GM21737 (cell line): ENCODE measurements at regions not wholly inside any gene's neighbourhood (a gene's known extent, or its start where the extent isn't known, plus 50 kb on each side); places are given as distances from the start of the nearest gene placed in this dataset.

Source experiments
- ATAC-seq: cut with Tn5 transposase; IDR thresholded peaks from one replicate; pipeline ENCODE4 v1.9.1; 2021; ENCODE audit warnings: mild to moderate bottlenecking, moderate library complexity; ENCODE audit not compliant: unreplicated experiment

- ATAC-seq, result no peak
Measured at GRCh38 chr1:69215883-69216282, 351.8 kb upstream of the LRRC7 start.

GRCh38 chr1:69220672-69221071 is 347.1 kb upstream of the LRRC7 start:
- no peak for ATAC-seq

DNA sequence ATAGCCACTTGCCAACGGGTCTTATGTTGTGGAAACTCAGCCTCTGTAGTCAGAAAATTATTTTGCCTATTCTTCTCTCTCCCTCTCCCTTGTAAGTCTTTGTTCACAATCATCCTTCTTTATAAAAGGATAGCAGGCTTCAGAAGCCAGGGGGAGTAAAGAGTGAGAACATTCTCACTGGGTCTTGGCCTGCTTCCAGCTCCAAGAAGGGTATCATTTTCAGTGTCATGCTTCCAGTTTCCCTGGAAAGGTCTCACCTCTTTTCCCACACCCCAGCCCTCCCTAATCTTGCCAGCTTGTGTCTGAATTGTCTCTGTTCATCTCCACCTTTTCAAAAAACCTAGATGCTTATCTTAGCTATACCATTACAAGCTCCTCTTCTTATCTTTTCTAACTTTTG is 346.2 kb upstream of the LRRC7 start:
- no peak for ATAC-seq

- no peak for ATAC-seq
Measured at GRCh38 chr1:69223156-69223555, 344.6 kb upstream of the LRRC7 start.

GRCh38 chr1:69228501-69228900 is 339.2 kb upstream of the LRRC7 start:
- ATAC-seq, result no peak

DNA sequence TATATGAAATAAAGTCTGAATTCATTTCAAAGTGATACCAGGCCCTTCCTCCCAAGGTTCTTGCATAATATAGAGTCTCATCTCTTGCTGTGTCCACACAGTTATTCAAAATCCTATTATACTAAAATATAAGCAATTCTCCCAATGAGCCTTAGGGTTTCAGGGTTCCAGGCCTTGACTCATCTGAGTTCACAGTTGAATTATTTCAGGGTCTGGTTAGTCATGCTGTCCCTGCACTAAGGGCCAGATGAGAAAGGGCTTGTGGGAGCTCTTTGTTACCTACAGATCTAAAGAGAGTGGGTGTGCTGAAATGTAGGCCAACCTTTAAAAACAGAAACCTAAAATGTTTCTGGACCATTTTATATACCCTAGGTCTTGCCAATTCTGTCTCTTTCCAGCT is 337.5 kb upstream of the LRRC7 start:
- ATAC-seq, result no peak

GRCh38 chr1:69233463-69233862 is 334.3 kb upstream of the LRRC7 start:
- ATAC-seq, result no peak

GRCh38 chr1:69244211-69244610 is 323.5 kb upstream of the LRRC7 start:
- no peak for ATAC-seq

DNA sequence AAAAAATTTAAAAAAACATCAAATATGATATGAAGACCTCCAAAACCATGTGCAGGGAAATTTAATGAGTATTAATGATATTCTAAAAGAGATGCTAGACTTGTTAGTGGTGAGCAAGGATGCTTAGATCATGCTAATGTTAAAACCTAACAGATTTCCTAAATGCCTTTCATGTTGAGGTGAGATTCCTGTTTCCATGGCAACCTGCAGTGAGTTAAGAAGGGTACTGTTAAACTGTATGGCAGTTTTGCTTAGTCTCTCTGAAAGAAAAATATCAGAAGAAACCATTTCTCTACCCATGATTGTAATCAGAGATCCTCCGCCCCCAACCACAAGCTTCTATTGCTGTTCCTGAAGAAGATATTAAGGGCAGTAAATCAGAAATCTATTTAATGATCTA is 321.6 kb upstream of the LRRC7 start:
- no peak for ATAC-seq

DNA sequence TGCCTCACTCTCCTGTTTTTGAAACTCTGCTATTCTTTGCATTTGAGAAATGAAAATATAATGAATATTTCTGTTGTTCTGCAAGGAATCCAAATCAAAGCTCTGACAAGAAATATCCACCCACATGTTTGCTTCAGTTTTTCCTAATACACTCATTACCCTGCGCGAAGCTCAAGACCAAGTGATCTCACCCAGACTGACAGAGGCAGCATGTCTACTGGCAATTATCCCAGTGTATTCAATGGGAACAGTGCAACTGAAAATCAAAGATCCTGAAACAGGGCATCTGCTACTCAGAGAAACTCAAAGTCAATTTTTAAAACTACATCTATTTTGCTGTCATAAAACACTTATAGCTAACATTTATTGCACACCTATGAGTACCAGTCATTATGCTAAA is 321.0 kb upstream of the LRRC7 start:
- ATAC-seq, result no peak

GRCh38 chr1:69252696-69253095 is 315.0 kb upstream of the LRRC7 start:
- no peak for ATAC-seq

DNA sequence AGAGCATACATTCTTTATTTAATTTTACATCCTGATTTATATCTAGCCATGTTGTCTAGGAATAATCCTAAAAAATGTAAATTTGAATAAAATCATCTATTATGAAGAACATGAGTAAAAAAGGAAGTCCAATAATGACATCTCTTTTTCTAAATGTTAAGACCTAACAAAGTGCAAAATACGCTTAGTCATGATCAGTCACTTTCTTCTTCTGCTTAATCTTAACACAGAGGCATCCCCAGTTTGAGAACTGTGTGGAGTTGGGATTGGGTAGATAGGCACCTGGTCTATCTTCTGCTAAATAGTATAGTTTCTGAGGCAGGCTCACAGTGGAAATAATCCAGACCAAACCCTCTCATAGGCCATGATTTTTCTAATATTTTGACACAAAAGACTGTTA is 311.7 kb upstream of the LRRC7 start:
- ATAC-seq, result no peak

DNA sequence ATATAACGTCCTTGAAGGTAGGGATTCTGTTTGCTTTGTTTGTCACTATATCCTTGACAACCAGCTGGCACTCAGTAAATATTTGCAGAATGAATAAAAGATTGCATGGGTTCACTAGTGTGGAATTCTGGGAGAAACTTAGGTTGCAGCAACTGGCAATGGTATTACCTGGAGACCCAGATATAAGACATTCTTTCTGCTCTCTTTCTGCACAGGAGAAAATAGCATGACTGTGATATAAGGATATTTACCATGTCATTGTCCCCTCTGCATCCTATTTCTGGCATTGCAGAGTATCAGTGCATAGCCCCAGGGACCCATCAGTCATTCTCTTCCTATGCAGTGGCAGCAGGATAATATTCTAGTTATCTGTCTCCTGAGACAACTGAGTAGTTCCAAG is 308.9 kb upstream of the LRRC7 start:
- no peak for ATAC-seq

DNA sequence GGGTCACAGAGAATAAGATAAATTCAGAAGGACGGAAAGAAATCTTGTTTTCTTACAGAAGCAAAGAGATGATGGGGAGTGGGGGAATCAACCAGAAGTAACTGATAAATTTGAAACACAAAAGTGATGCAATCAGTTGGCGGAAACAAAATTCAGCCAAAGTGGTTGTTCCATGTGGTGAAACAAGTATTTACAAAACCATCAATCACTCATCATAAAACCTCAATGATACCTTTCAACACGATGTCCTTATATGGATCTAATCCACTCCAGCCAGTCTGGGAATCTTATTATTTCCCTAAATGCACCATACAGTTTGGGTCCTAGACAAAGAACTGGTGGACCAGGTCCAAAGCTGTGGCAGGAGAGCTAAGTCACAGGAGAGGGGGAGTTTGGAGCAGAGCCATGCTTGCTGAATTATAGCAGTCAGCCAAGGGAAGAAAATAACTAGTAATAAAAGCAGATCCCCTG is 303.8 kb upstream of the LRRC7 start:
- no peak for ATAC-seq

GRCh38 chr1:69269491-69269890 is 298.2 kb upstream of the LRRC7 start:
- ATAC-seq, result no peak

GRCh38 chr1:69271587-69272125 is 296.1 kb upstream of the LRRC7 start:
- ATAC-seq, result no peak

- no peak for ATAC-seq
Measured at GRCh38 chr1:69272684-69273083, 295.0 kb upstream of the LRRC7 start.

- ATAC-seq, result no peak
Measured at GRCh38 chr1:69278923-69279322, 288.8 kb upstream of the LRRC7 start.

- ATAC-seq, result no peak
Measured at GRCh38 chr1:69283516-69283915, 284.2 kb upstream of the LRRC7 start.

GRCh38 chr1:69284508-69284907 is 283.2 kb upstream of the LRRC7 start:
- no peak for ATAC-seq

DNA sequence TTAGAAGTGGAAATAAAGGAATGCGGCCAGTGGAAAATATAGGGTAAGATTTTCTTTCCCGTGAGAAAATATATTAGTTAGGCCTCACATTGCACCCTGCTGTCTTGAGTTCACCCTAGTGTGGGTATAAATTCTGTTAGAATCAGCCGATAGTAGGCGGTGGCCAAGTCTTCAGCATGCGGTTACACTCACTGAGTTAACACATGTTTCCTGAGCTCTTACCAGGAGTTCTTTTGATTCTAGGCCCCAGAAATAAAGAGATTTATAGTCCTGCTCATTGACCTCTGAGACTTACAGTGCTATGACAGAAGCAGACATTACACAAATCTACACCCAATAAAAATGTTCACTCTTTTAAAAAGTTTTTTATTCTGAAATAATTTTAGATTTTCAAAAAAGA is 279.3 kb upstream of the LRRC7 start:
- ATAC-seq, result no peak

- ATAC-seq, result no peak
Measured at GRCh38 chr1:69290291-69290690, 277.4 kb upstream of the LRRC7 start.

GRCh38 chr1:69291541-69291940 is 276.2 kb upstream of the LRRC7 start:
- no peak for ATAC-seq

- ATAC-seq, result no peak
Measured at GRCh38 chr1:69292833-69293232, 274.9 kb upstream of the LRRC7 start.
